Astrocyte (in vitro differentiated cells and primary cell): ENCODE measurements at regions not wholly inside any gene's neighbourhood (a gene's known extent, or its start where the extent isn't known, plus 50 kb on each side); places are given as distances from the start of the nearest gene placed in this dataset.

Source experiments
- DNase-seq: peaks from one replicate; pipeline ENCODE4 v3.0.0-alpha.2; 2010; ENCODE audit warnings: low read depth
- FAIRE-seq: peaks from 2 replicates; lab custom pipeline; 2011; peaks lifted over from hg19 to GRCh38; lab: Jason Lieb, UNC
- H2AFZ ChIP-seq: 2 replicates; pipeline ENCODE4 v1.6.0; 2012; ENCODE audit warnings: low read depth, low read length, inconsistent platforms
- H3K27ac ChIP-seq: 2 replicates; pipeline ENCODE4 v1.5.1; 2011; ENCODE audit warnings: low read depth, low read length, inconsistent platforms
- H3K27me3 ChIP-seq: 2 replicates; pipeline ENCODE4 v1.6.0; 2011; ENCODE audit warnings: low read length, inconsistent platforms; ENCODE audit not compliant: insufficient read depth
- H3K36me3 ChIP-seq: 2 replicates; pipeline ENCODE4 v1.5.1; 2011; ENCODE audit warnings: low read length, inconsistent platforms; ENCODE audit not compliant: insufficient read depth
- H3K4me1 ChIP-seq: 2 replicates; pipeline ENCODE4 v1.5.1; 2011; ENCODE audit warnings: low read length, inconsistent platforms; ENCODE audit not compliant: insufficient read depth
- H3K4me2 ChIP-seq: 2 replicates; pipeline ENCODE4 v1.6.0; 2012; ENCODE audit warnings: low read length, inconsistent platforms
- H3K4me3 ChIP-seq: 2 replicates; pipeline ENCODE4 v1.5.1; 2011; ENCODE audit warnings: low read depth, mild to moderate bottlenecking, low read length, inconsistent platforms; ENCODE audit not compliant: insufficient read depth
- H3K79me2 ChIP-seq: 2 replicates; pipeline ENCODE4 v1.6.0; 2012; ENCODE audit warnings: mild to moderate bottlenecking, low read length, inconsistent platforms; ENCODE audit not compliant: insufficient read depth
- H3K9ac ChIP-seq: 2 replicates; pipeline ENCODE4 v1.6.0; 2012; ENCODE audit warnings: mild to moderate bottlenecking, low read length, inconsistent platforms
- H3K9me3 ChIP-seq: 2 replicates; pipeline ENCODE4 v1.5.1; 2012; ENCODE audit warnings: low read depth, mild to moderate bottlenecking, low read length, inconsistent platforms; ENCODE audit not compliant: insufficient read depth
- H4K20me1 ChIP-seq: 2 replicates; pipeline ENCODE4 v1.6.0; 2012; ENCODE audit warnings: low read length, inconsistent platforms; ENCODE audit not compliant: insufficient read depth
- H3K27ac Mint-ChIP-seq: one replicate; pipeline ENCODE4 v1.8.0; 2021; ENCODE audit warnings: mild to moderate bottlenecking, mixed read lengths; ENCODE audit not compliant: unreplicated experiment
- H3K27me3 Mint-ChIP-seq: one replicate; pipeline ENCODE4 v1.8.0; 2021; ENCODE audit warnings: low read depth, mixed read lengths; ENCODE audit not compliant: unreplicated experiment
- H3K36me3 Mint-ChIP-seq: one replicate; pipeline ENCODE4 v1.8.0; 2021; ENCODE audit warnings: low read depth, mixed read lengths; ENCODE audit not compliant: unreplicated experiment
- H3K4me1 Mint-ChIP-seq: one replicate; pipeline ENCODE4 v1.8.0; 2021; ENCODE audit warnings: low read depth, mixed read lengths; ENCODE audit not compliant: unreplicated experiment
- H3K4me3 Mint-ChIP-seq: one replicate; pipeline ENCODE4 v1.8.0; 2021; ENCODE audit warnings: mild to moderate bottlenecking, moderate library complexity, mixed read lengths; ENCODE audit not compliant: unreplicated experiment
- H3K9me3 Mint-ChIP-seq: one replicate; pipeline ENCODE4 v1.8.0; 2021; ENCODE audit warnings: mild to moderate bottlenecking, mixed read lengths; ENCODE audit not compliant: unreplicated experiment
- CTCF ChIP-seq: IDR thresholded peaks from 2 replicates; pipeline ENCODE4 v1.5.1; 2011; ENCODE audit warnings: low read depth, mild to moderate bottlenecking, inconsistent platforms, low read length, moderate library complexity; ENCODE audit not compliant: insufficient read depth
- EZH2 ChIP-seq: IDR thresholded peaks from 2 replicates; pipeline ENCODE4 v1.6.1; 2012; ENCODE audit warnings: mild to moderate bottlenecking, low read length, inconsistent platforms; ENCODE audit not compliant: insufficient read depth

- Mint-ChIP-seq H3K27ac (no peak overlapping the region), H3K4me1 (peaks cover 4% of the 10 kb centered on the region), H3K9me3 (peaks cover 2% of the 10 kb centered on the region), H3K4me3 (no peak overlapping the region), H3K36me3 (no peaks in the 10 kb centered on the region), H3K27me3 (no peaks in the 10 kb centered on the region)
- no peak overlapping the region for H3K27ac ChIP-seq
- no peak for DNase-seq
- no peak overlapping the region for H3K4me2 ChIP-seq
- H3K9ac ChIP-seq = no peak overlapping the region
- FAIRE-seq = no peak
- no peak overlapping the region for H3K4me3 ChIP-seq
- H3K27me3 ChIP-seq = no peaks in the 10 kb centered on the region
- no peaks in the 10 kb centered on the region for H3K36me3 ChIP-seq
- no peaks in the 10 kb centered on the region for H3K9me3 ChIP-seq
- H2AFZ ChIP-seq = no peak overlapping the region
- TF ChIP-seq CTCF (no peak), EZH2 (no peak)
- no peaks in the 10 kb centered on the region for H3K4me1 ChIP-seq
- H3K79me2 ChIP-seq = no peaks in the 10 kb centered on the region
- H4K20me1 ChIP-seq = no peaks in the 10 kb centered on the region
These were observed 121.5 kb upstream of the EGLN3 start for GRCh38 chr14:34072401-34072800.

- H3K27ac ChIP-seq = no peak overlapping the region
- Mint-ChIP-seq H3K27me3 (no peaks in the 10 kb centered on the region), H3K4me1 (peaks cover 4% of the 10 kb centered on the region), H3K27ac (no peak overlapping the region), H3K36me3 (no peaks in the 10 kb centered on the region), H3K4me3 (no peak overlapping the region), H3K9me3 (peaks cover 2% of the 10 kb centered on the region)
- H3K4me1 ChIP-seq = no peaks in the 10 kb centered on the region
- H3K36me3 ChIP-seq = no peaks in the 10 kb centered on the region
- H3K27me3 ChIP-seq = no peaks in the 10 kb centered on the region
- FAIRE-seq (no peak), DNase-seq (no peak)
- H4K20me1 ChIP-seq = no peaks in the 10 kb centered on the region
- H3K9ac ChIP-seq = no peak overlapping the region
- no peaks in the 10 kb centered on the region for H3K79me2 ChIP-seq
- H2AFZ ChIP-seq = no peak overlapping the region
- H3K4me3 ChIP-seq = no peak overlapping the region
- no peak overlapping the region for H3K4me2 ChIP-seq
- H3K9me3 ChIP-seq = no peaks in the 10 kb centered on the region
- TF ChIP-seq CTCF (no peak), EZH2 (no peak)
These were observed 120.1 kb upstream of the EGLN3 start for GRCh38 chr14:34070917-34071407.

- Histone ChIP-seq H2AFZ (no peak overlapping the region), H3K9me3 (no peaks in the 10 kb centered on the region), H3K36me3 (no peaks in the 10 kb centered on the region), H3K4me2 (no peak overlapping the region), H3K9ac (no peak overlapping the region), H3K27ac (no peak overlapping the region), H3K4me3 (no peak overlapping the region), H4K20me1 (no peaks in the 10 kb centered on the region), H3K4me1 (no peaks in the 10 kb centered on the region), H3K27me3 (no peaks in the 10 kb centered on the region), H3K79me2 (no peaks in the 10 kb centered on the region)
- H3K4me3 Mint-ChIP-seq = no peak overlapping the region
- DNase-seq (no peak), FAIRE-seq (no peak)
- peaks cover 4% of the 10 kb centered on the region for H3K4me1 Mint-ChIP-seq
- no peak overlapping the region for H3K27ac Mint-ChIP-seq
- peaks cover 2% of the 10 kb centered on the region for H3K9me3 Mint-ChIP-seq
- TF ChIP-seq CTCF (no peak), EZH2 (no peak)
- no peaks in the 10 kb centered on the region for H3K27me3 Mint-ChIP-seq
- H3K36me3 Mint-ChIP-seq = no peaks in the 10 kb centered on the region
These were observed 119.1 kb upstream of the EGLN3 start for GRCh38 chr14:34069854-34070582.
